ENCODE measurements at regions not wholly inside any gene's neighbourhood (a gene's known extent, or its start where the extent isn't known, plus 50 kb on each side); places are given as distances from the start of the nearest gene placed in this dataset.

DNA sequence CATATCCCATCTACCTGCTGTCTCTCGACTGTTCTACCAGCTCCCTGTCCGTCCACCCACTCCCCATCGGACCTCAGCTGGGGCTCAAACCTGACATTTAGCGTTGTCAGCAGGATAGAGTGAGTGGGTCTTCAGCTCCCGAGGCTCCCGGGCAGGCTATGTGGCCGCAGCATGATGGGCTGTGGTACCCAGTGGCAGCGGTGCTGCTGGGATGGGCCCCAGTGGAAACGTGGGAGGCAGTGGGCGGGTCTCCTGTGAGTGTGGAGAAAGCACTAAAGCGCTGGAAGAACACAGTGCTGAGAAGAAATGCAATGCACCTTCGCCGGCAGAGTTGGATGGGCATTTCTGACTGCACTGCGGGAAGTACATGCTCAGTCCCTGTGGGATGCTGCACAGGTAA lies 204.8 kb upstream of the SYT4 start:
- TF ChIP-seq, protein P1, sequence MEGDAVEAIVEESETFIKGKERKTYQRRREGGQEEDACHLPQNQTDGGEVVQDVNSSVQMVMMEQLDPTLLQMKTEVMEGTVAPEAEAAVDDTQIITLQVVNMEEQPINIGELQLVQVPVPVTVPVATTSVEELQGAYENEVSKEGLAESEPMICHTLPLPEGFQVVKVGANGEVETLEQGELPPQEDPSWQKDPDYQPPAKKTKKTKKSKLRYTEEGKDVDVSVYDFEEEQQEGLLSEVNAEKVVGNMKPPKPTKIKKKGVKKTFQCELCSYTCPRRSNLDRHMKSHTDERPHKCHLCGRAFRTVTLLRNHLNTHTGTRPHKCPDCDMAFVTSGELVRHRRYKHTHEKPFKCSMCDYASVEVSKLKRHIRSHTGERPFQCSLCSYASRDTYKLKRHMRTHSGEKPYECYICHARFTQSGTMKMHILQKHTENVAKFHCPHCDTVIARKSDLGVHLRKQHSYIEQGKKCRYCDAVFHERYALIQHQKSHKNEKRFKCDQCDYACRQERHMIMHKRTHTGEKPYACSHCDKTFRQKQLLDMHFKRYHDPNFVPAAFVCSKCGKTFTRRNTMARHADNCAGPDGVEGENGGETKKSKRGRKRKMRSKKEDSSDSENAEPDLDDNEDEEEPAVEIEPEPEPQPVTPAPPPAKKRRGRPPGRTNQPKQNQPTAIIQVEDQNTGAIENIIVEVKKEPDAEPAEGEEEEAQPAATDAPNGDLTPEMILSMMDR (IDR thresholded peaks at IDR 0.05; ENCODE audit: insufficient read depth, low read length, poor library complexity, severe bottlenecking) = no peak
- H3K36me3 ChIP-seq (ENCODE audit: control insufficient read depth, insufficient read depth, low read length) = no peaks in the 10 kb centered on the region
- no peaks in the 10 kb centered on the region for H3K27me3 ChIP-seq (ENCODE audit: control insufficient read depth, insufficient read depth, low read length)
- no peak overlapping the region for H3K4me3 ChIP-seq (ENCODE audit: low read depth, low read length)
- DNase-seq (ENCODE audit: low read depth) = no peak

DNA sequence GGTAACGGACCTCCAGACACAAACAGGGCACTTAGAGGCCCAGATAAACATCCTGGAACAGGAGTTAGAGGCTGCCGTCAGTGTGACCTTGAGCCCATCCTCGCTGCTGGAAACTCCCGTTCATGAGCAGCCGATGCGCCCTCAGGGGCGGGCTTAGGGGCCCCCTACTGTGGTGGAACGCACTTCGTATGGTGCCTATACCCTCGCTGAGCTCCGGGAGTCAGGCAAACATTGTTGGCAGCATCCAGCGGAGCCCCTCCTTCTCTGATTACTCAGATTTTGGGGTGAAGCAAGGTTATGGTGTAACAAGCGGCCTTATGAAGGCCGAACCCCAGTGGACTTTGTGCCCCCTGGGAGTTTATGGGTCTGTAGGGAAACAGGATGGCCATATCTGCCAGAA lies 205.3 kb upstream of the SYT4 start:
- TF ChIP-seq, protein P1 (IDR thresholded peaks at IDR 0.05; ENCODE audit: insufficient read depth, low read length, poor library complexity, severe bottlenecking) = no peak
- DNase-seq (ENCODE audit: low read depth) = no peak
- Histone ChIP-seq H3K27me3 (ENCODE audit: control insufficient read depth, insufficient read depth, low read length) (no peaks in the 10 kb centered on the region), H3K36me3 (ENCODE audit: control insufficient read depth, insufficient read depth, low read length) (no peaks in the 10 kb centered on the region), H3K4me3 (ENCODE audit: low read depth, low read length) (no peak overlapping the region)

DNA sequence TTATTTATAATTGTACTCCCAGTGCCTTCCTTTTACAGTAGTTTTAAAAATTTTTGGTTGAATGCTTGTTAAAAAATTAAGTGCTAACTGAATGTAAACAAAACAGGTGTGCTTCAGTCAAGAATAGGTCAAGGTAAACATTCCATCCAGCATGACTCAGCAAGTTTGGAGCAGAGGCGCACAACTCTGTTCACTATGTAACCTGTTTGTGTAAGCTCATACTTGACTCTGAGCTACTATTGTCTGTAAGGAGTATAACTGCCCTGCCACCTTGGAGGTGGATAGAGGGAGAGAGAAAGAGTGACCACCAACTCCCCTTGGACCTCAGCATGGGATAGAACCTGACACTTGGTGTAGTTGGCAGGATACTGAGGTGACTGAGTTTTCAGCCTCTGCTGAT lies 207.4 kb upstream of the SYT4 start:
- TF ChIP-seq, protein P1 (IDR thresholded peaks at IDR 0.05; ENCODE audit: insufficient read depth, low read length, poor library complexity, severe bottlenecking) = no peak
- H3K4me3 ChIP-seq (ENCODE audit: low read depth, low read length) = no peak overlapping the region
- DNase-seq (ENCODE audit: low read depth) = no peak
- H3K27me3 ChIP-seq (ENCODE audit: control insufficient read depth, insufficient read depth, low read length) = no peaks in the 10 kb centered on the region
- H3K36me3 ChIP-seq (ENCODE audit: control insufficient read depth, insufficient read depth, low read length) = no peaks in the 10 kb centered on the region

DNA sequence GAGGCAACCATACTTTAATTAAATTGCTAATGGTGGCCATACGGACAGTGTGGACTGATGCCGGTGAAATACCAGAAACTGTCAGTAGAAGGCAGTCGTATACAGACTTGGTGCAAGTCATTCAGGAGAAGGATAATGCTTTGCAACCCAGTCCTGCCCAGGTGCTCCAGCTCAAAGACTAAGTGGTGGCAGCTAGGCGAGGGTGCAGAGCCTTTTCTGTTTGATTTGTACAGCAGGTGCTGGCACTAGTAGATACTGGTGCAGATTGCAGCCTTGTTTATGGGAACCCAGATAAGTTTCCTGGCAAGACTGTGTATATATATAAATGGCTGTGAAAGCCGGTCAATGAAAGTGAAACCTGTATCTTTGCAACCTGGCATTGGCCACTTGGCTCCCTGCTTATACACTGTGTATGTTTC lies 208.3 kb upstream of the SYT4 start:
- H3K4me3 ChIP-seq (ENCODE audit: low read depth, low read length) = no peak overlapping the region
- no peaks in the 10 kb centered on the region for H3K36me3 ChIP-seq (ENCODE audit: control insufficient read depth, insufficient read depth, low read length)
- H3K27me3 ChIP-seq (ENCODE audit: control insufficient read depth, insufficient read depth, low read length) = no peaks in the 10 kb centered on the region
- TF ChIP-seq, protein P1 (IDR thresholded peaks at IDR 0.05; ENCODE audit: insufficient read depth, low read length, poor library complexity, severe bottlenecking) = no peak
- no peak for DNase-seq (ENCODE audit: low read depth)

GRCh38 chr18:43486462-43486861 lies 209.2 kb upstream of the SYT4 start:
- DNase-seq (ENCODE audit: low read depth) = no peak
- TF ChIP-seq, protein P1 (IDR thresholded peaks at IDR 0.05; ENCODE audit: insufficient read depth, low read length, poor library complexity, severe bottlenecking) = no peak
- Histone ChIP-seq H3K4me3 (ENCODE audit: low read depth, low read length) (no peak overlapping the region), H3K27me3 (ENCODE audit: control insufficient read depth, insufficient read depth, low read length) (no peaks in the 10 kb centered on the region), H3K36me3 (ENCODE audit: control insufficient read depth, insufficient read depth, low read length) (no peaks in the 10 kb centered on the region)

GRCh38 chr18:43501099-43501498 lies 223.8 kb upstream of the SYT4 start:
- TF ChIP-seq, protein P1 (IDR thresholded peaks at IDR 0.05; ENCODE audit: insufficient read depth, low read length, poor library complexity, severe bottlenecking) = no peak
- H3K27me3 ChIP-seq (ENCODE audit: control insufficient read depth, insufficient read depth, low read length) = no peaks in the 10 kb centered on the region
- DNase-seq (ENCODE audit: low read depth) = no peak
- no peaks in the 10 kb centered on the region for H3K36me3 ChIP-seq (ENCODE audit: control insufficient read depth, insufficient read depth, low read length)
- no peak overlapping the region for H3K4me3 ChIP-seq (ENCODE audit: low read depth, low read length)

Measured in kidney epithelial cell (primary cell).